GM04503 (cell line): ENCODE measurements at regions not wholly inside any gene's neighbourhood (a gene's known extent, or its start where the extent isn't known, plus 50 kb on each side); places are given as distances from the start of the nearest gene placed in this dataset.

ENCODE experiments used
- DNase-seq: peaks from one replicate; pipeline ENCODE4 v3.0.0-alpha.2; 2012; ENCODE audit warnings: low read depth

DNA sequence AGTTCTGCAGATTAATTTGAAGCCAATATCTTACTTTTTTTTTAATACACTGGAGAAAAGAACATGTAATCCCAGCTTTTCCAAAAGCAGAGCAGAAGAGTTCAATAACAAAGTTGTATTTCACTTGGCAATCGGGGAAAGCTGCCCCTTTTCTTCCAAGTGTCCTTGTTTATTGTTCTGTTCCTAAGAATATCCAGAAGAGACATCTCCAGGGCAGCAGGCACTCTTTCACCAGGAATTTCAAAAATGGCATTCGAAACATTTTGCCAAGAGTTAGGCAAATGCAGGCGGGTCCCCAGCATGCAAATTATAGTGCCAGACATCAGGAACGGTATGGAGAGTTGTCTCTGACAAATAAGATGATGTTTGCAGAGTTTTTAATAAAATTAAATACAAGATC, 494.5 kb downstream of the BCOR start:
- no peak for DNase-seq

DNA sequence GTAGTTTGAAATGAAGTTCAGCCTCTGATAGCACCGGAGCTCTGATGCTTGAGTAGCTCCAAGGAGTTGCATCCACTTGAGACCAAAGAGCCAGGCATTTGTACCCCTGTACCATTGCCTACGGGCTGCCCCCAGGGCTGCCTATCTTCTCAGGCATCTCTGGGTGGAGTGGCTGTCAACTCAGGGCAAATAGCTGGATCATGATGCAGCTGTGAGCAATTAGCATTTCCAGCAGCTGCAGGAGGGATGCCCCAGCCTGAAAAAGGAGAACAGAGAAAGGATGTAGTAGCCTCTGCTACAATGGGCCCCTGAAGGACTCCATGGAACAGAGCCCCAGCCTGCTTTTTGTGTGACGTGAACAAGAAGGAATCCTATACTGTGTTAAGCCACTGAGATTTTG, 492.6 kb downstream of the BCOR start:
- DNase-seq: no peak

DNA sequence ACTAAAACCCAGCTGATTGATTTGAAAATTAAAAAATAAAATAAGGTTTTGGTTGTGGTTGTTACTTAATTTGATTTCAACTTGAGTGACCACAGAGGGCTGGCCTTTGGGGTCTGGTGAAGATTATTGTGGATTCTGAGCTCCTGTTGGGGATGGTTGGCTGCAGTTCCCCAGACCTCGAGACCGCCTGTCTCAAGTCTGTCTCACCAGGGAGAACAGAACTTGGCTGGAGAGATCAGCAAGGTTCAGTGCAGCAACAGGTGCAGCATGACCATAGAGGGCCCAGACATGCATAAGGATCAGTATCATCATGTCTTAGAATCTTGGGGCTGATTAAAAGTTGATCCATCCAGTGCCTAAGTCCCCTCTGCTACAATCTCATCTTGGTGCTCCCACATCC, 491.9 kb downstream of the BCOR start:
- no peak for DNase-seq

DNA sequence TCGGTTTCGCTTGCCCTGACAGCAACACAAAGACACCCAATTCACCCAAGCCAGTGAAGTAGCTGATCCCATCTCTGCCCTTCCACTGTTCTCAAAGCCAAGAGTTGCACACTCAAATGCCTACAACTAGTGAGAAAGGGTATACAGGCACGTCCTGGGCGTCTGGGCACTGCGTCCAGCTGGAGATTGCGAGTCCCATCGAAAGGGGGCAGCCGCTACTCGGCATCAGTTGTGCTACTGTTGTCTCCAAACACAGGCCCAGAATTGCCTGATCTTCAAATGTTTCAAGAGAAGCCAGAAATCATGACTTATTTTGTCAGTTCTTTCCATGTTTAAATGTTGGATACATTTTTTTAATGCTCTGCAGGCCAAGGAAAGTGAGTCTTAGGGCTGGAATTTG, 487.8 kb downstream of the BCOR start:
- no peak for DNase-seq

DNA sequence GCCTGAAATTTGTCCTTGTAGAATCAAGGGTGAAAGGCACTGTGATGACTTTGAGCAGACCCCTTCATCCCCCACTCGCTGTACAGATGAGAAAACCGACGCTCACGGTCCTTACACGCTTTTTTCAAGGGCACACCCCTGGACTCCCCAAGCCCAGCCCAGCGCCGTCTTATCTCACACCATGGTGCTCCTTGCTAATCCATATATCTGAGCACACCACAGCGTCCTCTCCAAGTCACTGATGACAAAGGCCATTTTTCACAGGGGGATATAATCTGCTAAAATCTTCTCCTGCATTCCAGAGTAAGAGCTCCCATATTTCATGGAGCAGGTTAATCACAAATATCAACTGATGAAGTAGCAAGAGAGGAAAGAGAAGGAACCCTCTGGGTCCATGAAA, 486.3 kb downstream of the BCOR start:
- no peak for DNase-seq

DNA sequence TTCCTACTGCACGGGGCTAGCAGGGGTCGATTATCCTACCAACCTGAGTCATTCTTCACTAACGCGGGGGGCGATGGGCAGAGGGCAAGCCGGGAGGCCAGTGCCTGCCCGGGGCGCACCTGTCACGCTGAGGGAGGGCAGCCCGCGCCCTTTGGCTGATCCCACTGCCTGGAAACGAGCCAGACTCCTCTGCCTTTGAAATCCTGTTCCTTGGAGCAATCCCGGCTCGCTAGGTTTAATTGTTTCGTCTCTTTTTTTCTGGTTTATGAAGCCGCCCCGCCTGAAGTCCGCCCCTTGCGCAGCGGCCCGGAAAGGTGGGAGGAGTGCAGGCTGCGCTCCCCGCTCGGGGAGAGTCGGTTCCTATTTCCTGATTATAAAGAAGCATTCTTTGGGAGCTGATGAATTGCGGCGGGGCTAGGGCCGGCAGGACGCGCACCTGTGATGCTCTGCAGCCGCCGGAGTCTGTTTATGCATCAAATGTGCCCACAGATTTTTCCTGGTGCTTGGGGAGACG, 484.2 kb downstream of the BCOR start:
- DNase-seq: no peak

DNA sequence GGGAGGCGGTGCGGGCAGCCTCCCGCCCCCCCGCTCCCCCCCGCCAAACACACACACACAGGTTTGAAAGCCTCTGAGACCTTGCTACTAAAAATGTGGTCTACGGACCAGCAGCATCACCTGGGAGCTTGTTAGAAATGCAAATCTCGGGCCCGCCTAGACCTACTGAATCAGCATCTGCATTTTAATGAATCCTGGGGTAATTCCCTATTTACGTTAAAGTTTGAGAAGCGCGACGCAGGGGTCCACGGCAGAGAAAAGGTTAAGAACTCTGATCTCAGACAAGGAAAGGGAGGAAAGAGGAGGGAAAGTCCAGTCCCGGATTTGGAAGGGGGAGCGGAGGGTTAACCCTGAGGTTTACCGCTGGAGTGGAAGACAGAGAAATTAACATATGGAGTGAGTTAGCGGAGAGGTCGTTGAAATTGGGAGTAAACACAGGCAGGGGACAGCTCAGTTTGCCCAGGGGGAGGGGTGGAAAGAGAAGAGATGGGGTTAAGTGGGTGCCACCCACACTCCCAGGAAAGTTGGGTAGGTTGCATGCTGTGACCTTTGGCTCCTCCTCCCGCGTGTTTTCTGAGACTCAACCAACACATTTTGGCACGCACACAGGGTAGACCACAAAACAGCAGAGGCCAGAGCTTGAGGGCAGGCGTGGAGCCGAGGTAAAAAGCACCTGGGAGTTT, 483.6 kb downstream of the BCOR start:
- no peak for DNase-seq

DNA sequence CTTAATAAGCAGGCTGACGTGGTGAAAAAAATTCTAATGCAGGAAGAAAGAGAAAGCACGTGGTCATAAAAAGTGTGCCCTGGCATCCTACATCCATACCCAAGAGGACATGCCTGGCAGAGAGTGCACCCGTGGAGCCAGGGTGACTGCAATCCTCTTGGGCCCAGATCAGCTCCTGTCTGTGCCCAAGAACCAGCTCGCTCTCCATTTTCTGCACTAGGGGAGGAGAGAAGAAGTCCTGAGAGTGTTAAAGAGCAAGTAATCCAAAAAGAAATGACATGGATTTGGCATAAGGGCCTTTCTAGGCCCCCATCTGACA, 483.1 kb downstream of the BCOR start:
- DNase-seq: no peak

DNA sequence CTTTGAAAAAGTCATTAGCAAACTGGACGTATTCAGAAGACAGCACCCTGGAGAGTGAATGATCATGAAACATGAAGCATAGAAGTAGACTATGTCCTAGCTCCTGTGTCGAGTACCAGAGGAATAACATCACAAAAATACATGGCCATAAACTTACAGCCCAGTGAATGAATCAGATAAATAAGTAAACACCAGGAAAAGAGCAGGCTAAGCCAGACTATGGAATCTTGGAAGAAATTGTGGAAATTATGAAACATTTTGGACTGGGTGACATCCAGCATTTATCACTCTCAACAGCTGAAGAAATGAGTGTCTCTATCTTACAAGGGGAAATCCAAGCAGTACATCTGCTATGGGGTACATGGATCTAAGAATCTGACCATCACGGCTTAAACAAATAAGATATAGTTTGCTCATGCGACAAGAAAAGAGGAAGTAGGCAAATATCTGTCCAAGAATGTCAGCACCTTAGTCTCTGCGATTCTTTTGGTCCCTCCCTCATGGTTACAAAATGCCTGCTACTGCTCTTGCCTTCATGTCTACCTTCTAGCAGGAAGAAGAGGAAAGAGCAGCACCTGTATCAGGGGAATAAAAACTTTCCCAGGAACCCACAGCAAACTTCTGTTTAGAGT, 481.5 kb downstream of the BCOR start:
- no peak for DNase-seq

DNA sequence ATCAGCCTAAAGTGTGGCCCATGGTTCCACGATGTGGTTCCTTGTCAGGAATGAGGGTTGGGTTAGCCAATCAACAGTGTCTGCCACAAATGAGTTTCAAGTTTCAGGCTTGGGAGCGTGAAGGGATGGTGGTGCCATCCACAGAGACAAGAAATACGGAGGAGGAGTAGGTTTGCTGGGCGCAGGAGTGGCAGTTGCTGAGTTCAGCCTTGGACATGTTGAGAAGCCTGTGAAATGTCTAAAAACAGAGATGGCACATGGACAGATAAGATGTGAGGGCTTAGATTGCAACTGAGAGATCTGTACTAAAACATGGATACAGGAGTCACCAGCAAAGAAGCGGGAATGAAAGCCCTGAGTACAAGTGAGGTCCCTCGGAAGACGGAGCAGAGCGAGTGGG, 481.0 kb downstream of the BCOR start:
- no peak for DNase-seq

DNA sequence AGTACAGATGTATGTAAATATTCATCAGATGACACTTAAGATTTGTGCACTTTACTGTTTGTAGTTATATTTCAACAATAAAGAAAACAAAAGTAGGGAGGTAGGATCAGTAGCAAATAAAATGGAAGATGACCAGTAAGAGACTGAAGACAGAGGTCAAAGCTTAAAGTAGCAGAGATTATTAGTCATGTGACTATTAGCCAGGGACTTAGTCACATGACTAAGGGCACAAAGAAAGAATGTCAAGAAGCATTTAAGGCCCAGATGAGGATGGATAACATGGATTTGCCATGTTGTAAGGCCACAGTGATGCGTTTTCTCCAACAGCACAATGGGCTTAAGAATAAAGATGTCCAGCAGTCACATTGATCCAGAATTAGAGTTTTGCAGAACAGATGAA, 479.6 kb downstream of the BCOR start:
- DNase-seq: no peak

DNA sequence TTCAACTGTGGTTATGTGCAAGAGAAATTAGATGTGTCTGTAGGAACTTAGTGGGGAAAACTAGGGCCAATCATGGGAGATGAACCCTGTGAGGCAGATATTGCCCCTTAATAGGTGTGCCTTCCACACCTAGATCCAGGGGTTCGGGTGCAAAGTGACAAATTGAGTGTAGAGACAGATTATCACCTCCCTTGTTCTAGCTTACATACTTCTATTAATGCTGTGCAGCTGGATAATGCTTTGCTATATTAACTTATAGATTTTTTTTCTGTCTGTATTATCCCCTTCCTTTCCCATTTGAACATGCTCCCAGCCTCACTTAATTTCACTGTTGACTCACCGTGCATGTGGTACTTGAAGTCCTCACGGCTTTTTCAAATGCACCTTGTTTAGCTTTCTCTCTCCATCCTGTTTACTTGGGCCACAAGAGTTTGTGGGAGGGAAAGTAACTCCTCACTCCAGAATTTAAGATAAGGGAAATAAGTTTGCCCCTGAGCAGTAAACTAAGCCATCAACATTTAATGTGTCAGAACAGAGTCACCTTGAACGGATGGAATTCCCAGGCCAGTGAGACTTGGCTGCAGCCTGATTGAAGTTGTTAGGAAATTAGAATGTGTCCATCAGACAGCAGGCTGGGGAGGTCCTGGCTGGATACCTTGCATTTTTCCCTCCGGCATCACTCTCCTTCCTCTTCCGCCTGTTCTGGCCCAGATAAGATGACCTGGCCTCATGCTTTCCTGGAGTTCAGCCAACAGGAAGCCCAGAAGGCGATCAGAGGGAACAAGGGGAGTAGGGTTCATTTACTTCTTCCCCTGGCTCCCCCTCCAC, 478.4 kb downstream of the BCOR start:
- no peak for DNase-seq

DNA sequence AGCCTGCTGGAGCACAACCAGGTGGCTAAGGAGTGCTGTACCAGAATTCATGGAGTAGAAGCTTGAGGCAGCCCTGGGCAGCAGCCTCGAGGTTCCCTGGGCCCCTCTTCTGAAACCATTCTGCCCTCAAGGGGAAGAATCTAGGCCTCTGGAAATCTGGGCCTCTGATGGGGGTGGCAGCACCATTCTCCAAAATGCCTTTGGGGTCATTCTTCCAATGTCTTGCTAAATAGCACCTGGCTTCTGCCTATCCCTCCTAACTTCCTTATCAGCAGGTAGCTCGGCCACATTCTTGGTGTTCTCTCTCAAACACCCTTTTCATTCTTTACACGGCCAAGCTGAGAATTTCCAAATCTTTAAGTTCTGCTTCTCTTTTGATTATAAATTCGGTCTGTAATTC, 473.6 kb downstream of the BCOR start:
- DNase-seq: no peak

DNA sequence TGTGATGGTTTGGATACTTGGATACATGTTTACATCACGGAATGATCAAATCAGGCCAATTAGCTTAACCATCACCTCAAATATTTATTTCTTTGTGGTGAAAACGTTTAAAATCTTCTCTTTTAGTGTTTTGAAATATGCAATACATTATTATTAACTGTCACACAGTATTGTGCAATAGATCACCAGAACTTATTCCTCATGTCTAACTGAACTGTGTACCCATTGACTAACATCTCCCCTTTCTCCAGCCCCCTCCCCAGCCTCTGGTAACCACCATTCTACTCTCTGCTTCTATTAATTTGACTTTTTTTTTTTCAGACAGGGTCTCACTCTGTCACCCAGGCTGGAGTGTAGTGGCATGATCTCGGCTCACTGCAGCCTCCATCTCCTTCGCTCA, 471.9 kb downstream of the BCOR start:
- no peak for DNase-seq

DNA sequence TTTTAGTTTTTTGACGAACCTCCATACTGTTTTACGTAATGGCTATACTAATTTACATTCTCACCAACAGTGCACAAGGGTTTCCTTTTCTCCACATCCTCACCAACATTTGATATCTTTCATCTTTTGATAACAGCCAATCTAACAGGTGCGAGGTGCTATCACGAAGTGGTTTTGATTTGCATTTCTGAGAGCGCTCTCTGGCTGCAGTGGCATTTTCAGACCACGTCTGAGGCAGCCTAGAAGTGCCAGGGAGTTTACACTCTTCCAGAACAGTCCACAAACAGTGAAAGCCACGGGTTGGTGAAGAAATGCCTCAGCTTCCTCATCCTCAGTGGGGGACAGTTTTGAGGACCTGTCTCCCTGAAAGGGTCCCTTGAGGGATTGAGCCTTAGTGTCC, 471.0 kb downstream of the BCOR start:
- DNase-seq: no peak

DNA sequence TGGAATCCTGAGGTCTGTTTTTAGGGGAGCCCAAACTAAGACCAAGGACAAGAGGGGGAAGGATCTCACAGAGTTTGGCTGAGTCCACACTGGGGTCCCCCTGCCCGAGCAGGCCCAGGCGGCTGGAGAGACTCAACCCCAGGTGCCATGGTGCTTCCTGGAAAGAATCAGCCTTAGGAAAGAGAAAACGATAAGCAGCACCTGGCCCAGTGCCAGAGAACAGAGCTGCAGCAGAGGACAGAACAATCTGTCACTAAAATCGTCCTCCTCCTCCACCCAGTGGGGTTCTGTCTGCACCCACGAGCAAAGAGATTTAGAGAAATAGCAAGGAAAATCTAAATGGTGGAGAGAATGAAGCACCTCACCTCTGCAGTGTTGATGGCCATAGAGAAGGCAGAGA, 470.5 kb downstream of the BCOR start:
- no peak for DNase-seq

DNA sequence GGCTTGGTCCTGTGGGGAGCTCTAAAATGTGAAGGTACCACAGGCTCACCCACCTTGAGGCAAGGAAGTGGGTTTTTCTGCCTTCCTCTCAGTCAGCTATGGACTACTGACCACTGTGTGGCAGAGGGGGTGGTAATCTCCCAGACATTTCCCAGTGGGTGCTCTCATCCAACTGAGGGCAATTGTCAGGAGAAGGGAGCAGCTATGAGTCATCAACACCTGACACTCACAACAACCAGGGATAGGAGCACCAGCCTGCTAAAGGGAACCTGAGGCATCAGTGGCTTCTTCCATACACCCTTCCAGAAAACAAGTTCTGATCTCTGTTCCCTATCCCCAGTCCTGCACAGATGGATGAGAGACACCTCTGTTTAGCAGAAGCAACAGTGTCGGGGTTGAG, 468.8 kb downstream of the BCOR start:
- no peak for DNase-seq

DNA sequence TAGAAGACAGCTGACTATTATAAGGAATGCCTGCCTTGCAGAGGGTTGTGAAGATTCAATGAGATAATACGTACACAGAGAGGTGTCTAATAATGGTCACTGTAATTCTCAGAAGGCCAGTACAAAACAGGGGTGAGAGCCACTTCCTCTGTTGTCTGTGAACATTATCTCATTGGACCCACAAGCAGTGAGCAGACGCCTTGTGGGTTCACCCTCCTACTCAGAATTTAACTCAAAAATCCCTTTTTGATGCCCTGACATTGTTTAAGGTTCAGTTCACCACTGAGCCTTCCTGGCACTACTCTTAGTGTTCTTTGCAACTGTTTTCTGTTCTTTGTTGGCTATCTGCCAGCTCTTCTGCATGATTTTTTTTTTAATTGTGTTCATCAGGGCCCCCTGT, 467.4 kb downstream of the BCOR start:
- DNase-seq: no peak

DNA sequence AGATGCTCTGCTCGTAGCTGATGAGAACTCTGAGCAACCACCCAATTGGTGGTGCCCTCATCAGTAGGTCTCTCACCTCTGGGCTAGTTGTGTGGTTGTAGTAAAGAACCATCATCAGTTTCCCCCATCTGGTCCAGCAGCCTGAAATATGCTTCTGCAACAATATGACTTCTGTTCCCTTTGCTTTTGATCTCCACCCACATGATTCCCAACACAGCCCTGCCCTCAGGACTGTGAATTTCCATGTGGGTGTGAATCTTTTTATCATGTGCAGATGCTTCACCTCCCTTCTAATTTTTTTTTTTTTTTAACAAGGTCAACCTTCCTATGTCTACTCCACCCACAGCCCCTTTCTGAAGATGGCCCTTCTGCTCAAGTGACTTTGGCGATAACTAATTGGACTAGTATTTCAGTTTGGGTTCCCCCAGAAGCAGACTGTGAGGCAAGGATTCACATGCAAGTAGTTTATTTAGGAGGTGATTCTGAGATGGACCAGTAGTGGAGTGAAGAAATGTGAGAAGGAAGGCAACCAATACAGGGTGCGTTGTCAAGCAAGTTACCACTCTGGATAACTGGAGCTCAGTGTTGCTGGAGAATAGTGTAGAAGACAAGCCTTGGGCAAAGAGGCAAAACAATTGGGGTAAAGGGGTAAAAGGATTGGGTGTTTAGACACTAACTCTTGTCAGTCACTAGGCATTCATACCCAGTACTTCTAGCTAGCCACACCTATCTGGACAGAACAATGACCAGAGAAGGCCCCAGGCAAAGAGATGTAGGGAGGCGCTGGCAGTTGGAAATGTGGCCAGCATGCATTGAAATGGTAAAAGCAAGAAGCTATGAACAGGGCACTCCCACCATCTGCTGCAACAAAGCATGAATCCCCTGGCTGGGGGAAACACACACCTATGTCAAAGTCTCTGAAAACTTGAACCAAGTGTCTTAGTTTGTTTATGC, 466.2 kb downstream of the BCOR start:
- DNase-seq: no peak

DNA sequence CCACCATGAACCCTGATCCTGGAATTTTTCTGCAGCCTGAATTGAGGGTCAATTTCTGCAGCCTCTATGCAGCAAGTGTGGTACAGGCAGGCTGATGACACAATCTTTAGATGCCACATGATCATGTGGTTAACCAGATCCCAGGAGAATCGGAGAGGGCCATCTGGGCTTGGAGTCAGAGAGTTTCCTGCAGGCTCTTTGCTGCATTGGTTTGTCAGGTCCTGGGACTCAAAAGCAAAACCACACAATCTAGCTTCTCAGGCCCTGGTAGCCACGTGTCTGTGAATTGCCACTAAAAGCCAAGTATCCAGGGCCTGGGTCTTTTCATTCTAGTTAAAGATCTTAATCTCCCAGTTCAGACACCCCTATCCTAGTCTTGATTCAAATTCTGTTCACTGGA, 464.5 kb downstream of the BCOR start:
- DNase-seq: no peak

DNA sequence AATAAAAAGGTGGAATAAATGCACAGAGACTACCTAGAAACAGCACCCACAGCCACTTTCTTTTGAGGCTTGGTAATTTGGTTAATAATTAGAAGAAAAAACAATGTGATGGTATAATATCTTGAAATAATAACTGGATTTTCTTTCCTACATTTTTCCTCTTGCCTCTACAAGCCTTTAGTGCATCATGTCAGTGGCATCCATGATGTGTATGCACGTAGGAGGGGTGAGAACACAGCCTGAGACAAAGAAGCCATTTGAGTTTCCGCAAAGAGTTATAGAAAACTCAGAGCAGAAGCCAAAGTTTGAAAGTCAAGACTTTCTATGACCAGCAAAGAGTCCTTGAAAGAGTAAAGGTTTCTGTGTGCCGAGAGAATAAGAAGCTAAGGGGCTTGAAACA, 461.3 kb downstream of the BCOR start:
- no peak for DNase-seq

DNA sequence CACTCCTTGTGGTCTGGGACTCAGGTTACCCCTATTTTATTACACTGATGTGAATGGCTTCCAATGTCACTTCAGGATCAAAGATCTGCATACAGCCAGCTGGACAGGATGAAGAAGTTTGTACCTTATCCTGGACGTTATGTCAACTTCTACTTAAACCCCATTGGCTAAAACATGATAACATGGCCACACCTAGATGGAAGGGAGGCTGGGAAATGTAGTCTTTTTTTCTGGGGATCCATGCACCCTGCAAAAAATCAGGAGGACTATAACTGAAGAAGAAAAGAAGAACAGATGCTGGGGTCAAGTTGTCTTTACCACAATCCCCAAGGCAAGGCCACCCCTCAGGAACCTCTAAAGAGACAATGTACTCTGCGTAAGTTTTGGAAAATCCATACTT, 459.2 kb downstream of the BCOR start:
- no peak for DNase-seq
